ENCODE measurements at regions not wholly inside any gene's neighbourhood (a gene's known extent, or its start where the extent isn't known, plus 50 kb on each side); places are given as distances from the start of the nearest gene placed in this dataset.

GRCh38 chr2:239688122-239688681 is 287.4 kb upstream of the HDAC4 start:
- H3K9me3 Mint-ChIP-seq (ENCODE audit: low read depth, unreplicated experiment): no peaks in the 10 kb centered on the region
- CTCF ChIA-PET: no interaction called here
- no TSS peak for BruUV-seq (replicated peaks)
- no peaks in the 10 kb centered on the region for H3K4me1 Mint-ChIP-seq (ENCODE audit: low read depth, unreplicated experiment)
- H3K27me3 Mint-ChIP-seq (ENCODE audit: unreplicated experiment): peaks cover 72% of the 10 kb centered on the region
- no peak for TF ChIP-seq CTCF (IDR thresholded peaks at IDR 0.05; ENCODE audit: unreplicated experiment)
- no peaks in the 10 kb centered on the region for H3K36me3 Mint-ChIP-seq (ENCODE audit: insufficient read depth, unreplicated experiment)
- intact Hi-C loops (cut with micrococcal nuclease; ENCODE audit: unreplicated experiment): no loop called here
- H3K27ac Mint-ChIP-seq (ENCODE audit: unreplicated experiment): no peak overlapping the region
- no peak overlapping the region for H3K4me3 Mint-ChIP-seq (ENCODE audit: low read depth, unreplicated experiment)
- DNase-seq: no peak

GRCh38 chr2:239687441-239687840 is 286.6 kb upstream of the HDAC4 start:
- CTCF ChIA-PET: no interaction called here
- Mint-ChIP-seq H3K27me3 (ENCODE audit: unreplicated experiment) (peaks cover 72% of the 10 kb centered on the region), H3K9me3 (ENCODE audit: low read depth, unreplicated experiment) (no peaks in the 10 kb centered on the region), H3K4me3 (ENCODE audit: low read depth, unreplicated experiment) (no peak overlapping the region), H3K4me1 (ENCODE audit: low read depth, unreplicated experiment) (no peaks in the 10 kb centered on the region), H3K36me3 (ENCODE audit: insufficient read depth, unreplicated experiment) (no peaks in the 10 kb centered on the region), H3K27ac (ENCODE audit: unreplicated experiment) (no peak overlapping the region)
- TF ChIP-seq CTCF (IDR thresholded peaks at IDR 0.05; ENCODE audit: unreplicated experiment): no peak
- intact Hi-C loops (cut with micrococcal nuclease; ENCODE audit: unreplicated experiment): no loop called here
- DNase-seq: no peak
- no TSS peak for BruUV-seq (replicated peaks)

GRCh38 chr2:239685965-239686364 is 285.1 kb upstream of the HDAC4 start:
- intact Hi-C loops (cut with micrococcal nuclease; ENCODE audit: unreplicated experiment): no loop called here

GRCh38 chr2:239685556-239685955 is 284.7 kb upstream of the HDAC4 start:
- Mint-ChIP-seq H3K36me3 (ENCODE audit: insufficient read depth, unreplicated experiment) (no peaks in the 10 kb centered on the region), H3K27me3 (ENCODE audit: unreplicated experiment) (peaks cover 76% of the 10 kb centered on the region), H3K9me3 (ENCODE audit: low read depth, unreplicated experiment) (no peaks in the 10 kb centered on the region), H3K4me3 (ENCODE audit: low read depth, unreplicated experiment) (no peak overlapping the region), H3K4me1 (ENCODE audit: low read depth, unreplicated experiment) (no peaks in the 10 kb centered on the region), H3K27ac (ENCODE audit: unreplicated experiment) (no peak overlapping the region)
- BruUV-seq (replicated peaks): no TSS peak
- intact Hi-C loops (cut with micrococcal nuclease; ENCODE audit: unreplicated experiment): no loop called here
- DNase-seq: no peak
- CTCF ChIA-PET: no interaction called here
- TF ChIP-seq CTCF (IDR thresholded peaks at IDR 0.05; ENCODE audit: unreplicated experiment): no peak

More at GRCh38 chr2:239685965-239686364, 285.1 kb upstream of the HDAC4 start:
- Mint-ChIP-seq H3K27me3 (ENCODE audit: unreplicated experiment) (peaks cover 76% of the 10 kb centered on the region), H3K27ac (ENCODE audit: unreplicated experiment) (no peak overlapping the region), H3K4me3 (ENCODE audit: low read depth, unreplicated experiment) (no peak overlapping the region), H3K36me3 (ENCODE audit: insufficient read depth, unreplicated experiment) (no peaks in the 10 kb centered on the region), H3K4me1 (ENCODE audit: low read depth, unreplicated experiment) (no peaks in the 10 kb centered on the region), H3K9me3 (ENCODE audit: low read depth, unreplicated experiment) (no peaks in the 10 kb centered on the region)
- no TSS peak for BruUV-seq (replicated peaks)
- CTCF ChIA-PET: no interaction called here
- no peak for DNase-seq
- no peak for TF ChIP-seq CTCF (IDR thresholded peaks at IDR 0.05; ENCODE audit: unreplicated experiment)
